HG03060 (cell line): ENCODE measurements at regions not wholly inside any gene's neighbourhood (a gene's known extent, or its start where the extent isn't known, plus 50 kb on each side); places are given as distances from the start of the nearest gene placed in this dataset.
"Not testable (repeated sequence)": the region's sequence is repeated elsewhere in the genome, so short reads cannot be mapped to it uniquely, and the experiment has no call there.

ENCODE experiments used
- ATAC-seq: cut with Tn5 transposase; IDR thresholded peaks from one replicate; pipeline ENCODE4 v1.9.1; 2021; ENCODE audit warnings: low read depth, moderate number of reproducible peaks; ENCODE audit not compliant: unreplicated experiment

DNA sequence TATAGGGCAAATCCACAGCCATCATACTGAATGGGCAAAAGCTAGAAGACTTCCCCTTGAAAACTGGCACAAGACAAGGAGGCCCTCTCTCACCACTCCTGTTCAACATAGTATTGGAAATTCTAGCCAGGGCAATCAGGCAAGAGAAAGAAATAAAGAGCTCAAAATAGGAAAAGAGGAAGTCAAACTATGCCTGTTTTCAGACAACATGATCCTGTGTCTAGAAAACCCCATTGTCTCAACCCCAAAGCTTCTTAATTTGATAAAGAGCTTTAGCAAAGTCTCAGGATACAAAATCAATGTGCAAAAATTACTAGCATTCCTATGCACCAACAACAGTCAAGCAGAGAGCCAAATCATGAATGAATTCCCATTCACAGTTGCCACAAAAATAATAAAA is 160.3 kb downstream of the CXXC4 start:
- ATAC-seq = no peak

DNA sequence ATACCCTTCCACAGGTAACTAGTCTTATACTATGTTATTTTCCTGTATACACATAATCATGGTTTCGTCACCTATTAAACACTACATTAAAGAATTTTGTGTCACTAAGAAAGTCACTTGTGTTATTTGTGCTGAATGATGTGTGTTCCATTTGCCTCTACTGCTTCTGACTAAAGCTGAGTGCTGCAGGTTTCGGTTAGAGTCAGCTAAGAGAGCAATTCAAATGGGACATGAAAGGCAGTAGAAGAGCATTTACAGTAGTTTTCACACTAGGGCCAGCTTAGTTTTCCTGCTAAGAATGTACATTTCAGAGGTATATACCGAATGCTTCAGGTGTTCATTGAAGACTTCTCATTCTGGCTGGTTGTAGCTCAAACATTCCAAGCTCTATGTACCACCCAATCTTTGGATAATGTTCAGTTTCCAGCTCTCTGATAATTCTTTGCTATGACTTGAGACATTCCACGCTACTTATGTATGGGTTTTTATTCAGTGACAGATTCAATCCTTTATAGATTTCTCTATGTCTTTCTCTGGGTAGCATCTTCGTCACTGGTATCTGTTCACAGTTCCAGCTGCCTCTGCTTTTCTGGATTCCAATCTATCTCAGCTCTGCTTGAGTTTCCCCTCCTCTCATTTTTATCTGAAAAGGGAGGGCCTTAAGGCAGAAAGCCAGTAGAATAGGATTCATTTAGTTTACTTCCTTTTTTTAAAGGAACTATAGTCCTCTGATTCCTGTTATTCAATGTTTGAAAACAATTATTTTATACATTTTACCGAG is 164.4 kb downstream of the CXXC4 start:
- ATAC-seq = no peak

DNA sequence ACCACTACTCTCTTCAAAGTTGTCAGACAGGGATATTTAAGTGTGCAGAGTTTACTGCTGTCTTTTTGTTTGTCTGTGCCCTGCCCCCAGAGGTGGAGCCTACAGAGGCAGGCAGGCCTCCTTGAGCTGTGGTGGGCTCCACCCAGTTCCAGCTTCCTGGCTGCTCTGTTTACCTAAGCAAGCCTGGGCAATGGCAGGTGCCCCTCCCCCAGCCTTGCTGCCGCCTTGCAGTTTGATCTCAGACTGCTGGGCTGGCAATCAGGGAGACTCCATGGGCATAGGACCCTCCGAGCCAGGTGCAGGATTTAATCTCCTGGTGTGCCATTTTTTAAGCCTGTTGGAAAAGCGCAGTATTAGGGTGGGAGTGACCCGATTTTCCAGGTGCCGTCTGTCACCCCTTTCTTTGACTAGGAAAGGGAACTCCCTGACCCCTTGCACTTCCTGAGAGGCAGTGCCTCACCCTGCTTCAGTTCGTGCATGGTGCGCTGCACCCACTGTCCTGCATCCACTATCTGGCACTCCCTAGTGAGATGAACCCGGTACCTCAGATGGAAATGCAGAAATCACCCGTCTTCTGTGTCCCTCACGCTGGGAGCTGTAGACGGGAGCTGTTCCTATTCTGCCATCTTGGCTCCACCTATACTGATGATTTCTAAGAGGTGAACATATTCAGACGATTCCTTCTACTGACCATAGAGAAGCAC is 167.6 kb downstream of the CXXC4 start:
- not testable (repeated sequence) for ATAC-seq

DNA sequence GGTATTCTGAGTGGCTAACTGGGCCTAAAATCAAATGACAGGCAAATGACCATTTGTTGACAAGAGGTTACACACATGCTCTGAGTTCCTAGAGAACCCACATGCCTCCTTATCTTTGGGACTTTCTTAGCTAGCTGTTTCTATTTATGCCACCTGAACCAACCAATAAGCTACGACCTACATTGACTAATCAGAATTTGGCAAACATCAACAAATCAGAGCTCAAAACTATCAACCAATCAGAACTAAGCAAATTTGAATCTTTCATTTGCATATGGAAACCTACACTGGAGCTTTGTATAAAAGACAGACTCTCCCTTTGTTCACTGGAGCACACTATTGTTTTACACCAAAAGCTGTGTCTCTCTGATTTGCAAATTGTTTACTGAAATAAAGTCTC is 192.0 kb downstream of the CXXC4 start:
- ATAC-seq = no peak

DNA sequence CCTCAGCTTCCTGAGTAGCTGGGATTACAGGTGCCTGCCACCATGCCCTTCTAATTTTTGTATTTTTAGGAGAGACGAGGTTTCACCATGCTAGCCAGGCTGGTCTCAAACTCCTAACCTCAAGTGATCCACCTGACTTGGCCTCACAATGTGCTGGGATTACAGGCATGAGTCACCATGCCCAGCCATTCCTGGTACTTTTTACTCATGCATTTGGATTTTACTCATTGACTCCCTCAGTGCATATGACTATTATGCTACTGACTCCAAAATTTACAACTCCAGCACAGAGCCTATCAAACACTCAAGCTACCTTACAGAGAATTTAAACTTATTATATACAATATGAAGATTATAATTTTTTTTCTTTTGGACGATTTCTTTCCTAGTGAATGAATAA is 199.9 kb downstream of the CXXC4 start:
- ATAC-seq = no peak

DNA sequence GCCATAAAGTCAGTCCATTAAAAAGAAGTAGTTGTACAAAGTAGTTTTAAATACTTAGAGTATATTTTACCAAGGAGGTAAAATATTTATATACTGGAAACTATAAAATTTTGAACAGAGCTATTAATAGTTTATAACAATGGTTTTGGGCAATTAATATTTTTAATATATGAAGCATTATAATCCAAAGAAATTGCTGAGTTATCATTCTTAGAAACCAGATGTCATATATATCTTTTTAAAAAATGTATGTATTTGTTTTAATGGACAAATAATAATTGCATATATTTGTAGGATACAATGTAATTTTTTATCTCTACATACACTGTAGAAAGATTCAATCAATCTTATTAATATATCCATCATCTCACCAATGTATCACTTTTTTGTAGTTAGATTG is 207.8 kb downstream of the CXXC4 start:
- no peak for ATAC-seq

DNA sequence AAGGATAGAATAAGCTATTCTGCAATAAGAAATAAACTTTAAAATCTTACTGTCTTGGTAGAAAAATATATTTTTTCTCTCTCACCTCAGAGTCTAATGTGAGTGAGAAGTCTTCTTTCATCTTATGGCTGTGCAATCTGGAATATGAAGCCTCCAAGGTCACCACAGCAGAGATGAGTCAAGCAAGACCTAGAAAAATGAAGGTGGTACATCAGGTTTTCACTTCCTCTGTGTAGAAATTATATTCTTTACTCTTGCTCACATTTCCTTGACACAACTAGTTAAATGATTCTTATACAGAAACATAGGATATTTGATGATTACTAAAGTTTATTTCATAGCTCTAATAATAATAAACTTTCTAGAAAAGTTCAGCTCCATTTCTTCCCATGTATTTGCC is 211.4 kb downstream of the CXXC4 start:
- ATAC-seq = no peak

DNA sequence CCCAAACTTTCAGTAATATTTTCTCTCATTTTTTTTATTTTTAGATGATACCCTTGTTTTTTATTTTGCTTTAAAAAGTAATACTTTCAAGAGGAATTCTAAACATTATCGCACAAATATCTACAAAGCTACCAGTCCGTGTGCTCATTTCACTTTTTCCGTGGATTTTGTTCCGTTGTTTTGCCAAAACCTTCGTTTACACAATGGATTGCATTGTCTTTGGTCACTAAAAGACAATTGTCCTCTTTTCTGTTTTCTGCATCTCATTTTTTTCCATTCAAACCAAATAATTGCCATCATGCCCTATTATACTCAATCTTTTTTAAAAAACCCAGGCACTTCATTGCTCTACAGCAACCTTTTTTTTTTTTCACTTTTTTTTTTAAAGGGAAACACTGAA is 214.9 kb downstream of the CXXC4 start:
- ATAC-seq = no peak

DNA sequence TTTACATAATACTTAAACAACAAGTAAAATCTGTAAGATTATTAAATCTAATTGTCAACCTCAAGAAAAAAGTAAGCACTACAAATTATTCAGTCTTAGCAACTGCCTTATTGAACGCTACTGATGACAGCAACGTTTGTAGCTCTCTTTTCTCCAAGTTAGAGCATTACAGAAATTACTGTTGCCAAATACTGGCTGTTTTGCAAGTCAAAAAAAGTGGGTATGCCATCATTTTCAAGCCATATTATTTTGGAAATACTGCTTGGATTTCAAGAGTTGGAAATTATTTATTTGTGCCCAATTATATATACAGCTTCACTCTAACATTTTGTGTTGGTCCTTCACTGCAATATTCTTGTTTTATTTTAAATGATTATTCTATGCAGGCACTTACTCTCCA is 221.7 kb downstream of the CXXC4 start:
- no peak for ATAC-seq

DNA sequence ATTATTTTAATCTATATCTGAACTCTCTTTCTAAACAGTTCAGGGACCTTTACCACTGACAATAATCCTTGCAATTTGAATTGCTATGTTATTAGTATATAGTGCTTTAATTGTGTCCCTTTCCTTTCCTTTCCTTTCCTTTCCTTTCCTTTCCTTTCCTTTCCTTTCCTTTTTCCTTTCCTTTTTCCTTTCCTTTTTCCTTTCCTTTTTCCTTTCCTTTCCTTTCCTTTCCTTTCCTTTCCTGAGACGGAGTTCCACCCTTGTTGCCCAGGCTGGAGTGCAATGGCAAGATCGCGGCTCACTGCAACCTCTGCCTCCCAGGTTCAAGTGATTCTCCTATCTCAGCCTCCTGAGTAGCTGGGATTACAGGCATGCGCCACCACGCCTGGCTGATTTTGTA is 225.1 kb downstream of the CXXC4 start:
- not testable (repeated sequence) for ATAC-seq

DNA sequence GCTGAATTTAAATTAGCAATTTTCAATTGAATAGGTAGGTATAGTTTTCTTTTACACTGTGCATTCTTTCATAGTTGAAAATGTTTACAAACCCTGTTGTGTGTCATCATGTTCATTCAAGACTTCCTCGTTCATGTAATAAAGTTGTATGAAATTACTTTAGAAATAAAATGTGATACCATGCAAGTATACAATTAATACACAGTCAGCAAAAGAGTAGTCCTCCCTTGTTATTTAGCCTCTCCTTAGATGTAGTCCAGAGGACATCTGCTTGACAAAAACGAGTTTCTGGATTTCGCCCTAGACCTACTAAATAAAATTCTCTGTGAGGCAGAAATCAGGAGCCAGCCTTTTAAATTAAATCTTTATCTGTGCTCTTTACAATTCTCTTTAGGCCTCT is 231.6 kb downstream of the CXXC4 start:
- ATAC-seq = no peak

DNA sequence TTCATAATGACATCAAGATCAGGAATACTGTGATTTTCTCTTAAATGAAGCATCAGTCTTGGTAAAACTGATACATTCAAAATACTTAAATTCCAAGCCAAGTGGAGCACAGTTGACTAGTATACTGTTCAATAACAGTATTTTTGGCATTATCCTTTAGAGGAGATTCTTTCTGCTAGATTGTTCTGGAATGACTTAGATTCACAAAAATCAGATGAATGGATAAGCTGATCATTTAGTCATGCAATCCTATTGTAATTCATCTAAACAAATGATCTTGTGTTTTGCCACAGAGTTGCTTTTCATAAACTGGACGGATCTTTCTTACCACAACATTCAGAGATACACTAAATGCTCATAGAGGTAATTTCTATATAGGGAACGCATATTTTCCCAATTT is 232.0 kb downstream of the CXXC4 start:
- ATAC-seq = no peak

DNA sequence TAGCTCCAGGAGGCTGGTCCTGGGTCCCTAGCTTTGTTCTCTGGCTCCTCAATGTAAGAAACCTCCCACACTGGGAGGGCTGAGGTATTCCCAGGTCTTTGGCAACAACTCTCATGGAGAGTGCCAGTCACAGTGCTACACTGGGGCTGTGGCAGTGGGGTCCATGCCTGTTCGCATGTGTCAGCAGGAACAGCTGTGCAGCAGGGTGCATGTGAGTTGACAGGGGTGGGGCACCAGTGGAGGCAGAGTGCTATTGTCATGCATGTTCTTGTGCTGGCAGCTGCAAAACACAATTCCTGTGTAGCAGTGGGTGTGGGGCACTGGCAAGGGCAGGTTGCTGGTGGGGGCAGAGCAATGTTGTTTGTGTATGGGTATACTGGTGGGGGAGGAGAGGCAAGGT is 246.0 kb downstream of the CXXC4 start:
- no peak for ATAC-seq

DNA sequence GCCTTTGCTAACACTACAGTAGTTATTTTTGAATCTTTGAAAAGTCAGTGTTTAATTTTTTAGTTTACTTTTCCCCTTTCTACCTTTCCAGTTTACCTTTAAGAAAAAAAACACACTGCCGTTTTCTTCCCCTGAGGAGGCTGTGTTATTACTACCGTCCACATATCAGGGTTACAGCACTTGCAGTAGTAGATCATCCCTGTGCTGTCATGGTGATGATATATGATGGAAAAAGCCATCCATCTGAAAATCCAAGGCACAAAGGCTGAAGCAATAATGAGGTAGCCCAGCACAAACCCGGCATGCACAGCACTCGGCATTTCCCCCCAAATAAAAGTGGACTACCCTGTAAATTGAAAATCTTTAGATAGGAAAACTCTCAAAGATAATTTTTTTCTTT is 258.7 kb downstream of the CXXC4 start:
- ATAC-seq = no peak

DNA sequence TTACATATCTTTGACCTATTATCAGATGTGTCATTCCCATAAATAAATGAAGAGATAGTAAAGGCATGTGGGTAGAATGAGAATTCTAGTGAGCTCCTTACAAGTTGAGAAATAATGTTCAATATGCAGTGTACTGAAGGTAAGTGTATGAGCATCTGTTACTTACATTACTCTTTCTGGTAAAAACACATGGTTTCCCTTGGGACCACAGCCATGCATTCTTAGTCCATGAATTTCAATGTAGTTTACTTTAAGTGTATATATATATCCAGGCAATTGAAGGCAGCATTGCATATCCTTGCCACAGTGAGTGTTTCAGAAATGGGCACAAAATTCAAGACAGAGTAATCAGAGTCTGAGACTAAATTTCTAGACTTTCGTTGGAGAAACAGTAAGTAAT is 277.2 kb downstream of the CXXC4 start:
- no peak for ATAC-seq

DNA sequence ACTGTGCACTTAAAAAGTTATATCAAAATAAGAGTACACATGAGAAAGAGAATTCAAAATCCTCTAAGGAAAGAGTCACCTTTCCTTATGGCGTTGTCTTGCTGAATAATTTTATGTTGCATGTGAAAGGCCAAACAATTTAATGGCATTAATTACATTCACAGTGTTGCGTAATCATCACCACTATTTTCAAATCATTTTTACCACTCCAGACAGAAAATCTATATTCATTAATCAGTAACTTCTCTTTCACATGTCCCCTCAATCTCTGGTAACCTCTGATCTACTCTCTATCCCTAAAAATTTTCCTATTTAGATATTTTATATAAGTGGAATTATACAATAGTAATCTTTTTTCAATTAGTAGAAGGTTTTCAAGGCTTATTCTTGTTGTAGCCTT is 283.0 kb downstream of the CXXC4 start:
- no peak for ATAC-seq

DNA sequence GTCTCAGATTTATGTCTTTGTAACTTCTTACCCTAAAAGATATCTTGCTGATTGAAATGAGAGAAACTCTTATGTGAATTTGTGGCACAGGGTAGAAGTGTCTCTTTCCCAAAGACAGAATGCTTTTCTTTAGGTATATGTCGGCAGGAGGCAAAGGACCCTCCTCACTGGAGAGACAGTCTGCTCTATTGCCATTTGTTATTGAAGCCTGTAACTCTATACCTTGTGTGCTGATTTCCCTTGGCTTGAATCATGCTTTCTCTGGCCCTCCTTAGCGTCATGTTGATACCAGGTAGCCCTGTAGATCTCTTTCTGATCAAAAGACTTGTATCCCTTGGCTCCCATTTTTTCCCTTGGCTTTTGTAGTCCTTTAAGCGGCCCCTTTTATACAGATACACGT is 284.3 kb downstream of the CXXC4 start:
- ATAC-seq = no peak

DNA sequence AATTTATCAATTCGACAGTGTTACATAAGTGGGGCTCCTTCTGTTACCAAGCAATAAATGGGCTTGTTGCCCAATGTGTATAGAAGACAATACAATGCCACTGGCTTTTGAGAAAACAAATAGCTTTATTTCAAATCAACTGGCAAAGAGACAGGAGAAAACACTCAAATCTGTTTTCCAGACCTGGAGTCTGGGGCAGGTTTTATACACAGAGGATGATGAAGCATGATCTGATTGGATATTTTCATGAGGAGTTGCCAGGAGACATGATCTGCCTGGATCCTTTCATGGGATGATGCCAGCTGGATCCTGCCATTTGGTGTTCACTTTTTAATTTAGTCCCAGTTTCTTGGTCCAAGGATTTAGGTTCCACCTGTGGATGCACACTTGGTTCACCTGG is 287.9 kb downstream of the CXXC4 start:
- ATAC-seq = no peak

DNA sequence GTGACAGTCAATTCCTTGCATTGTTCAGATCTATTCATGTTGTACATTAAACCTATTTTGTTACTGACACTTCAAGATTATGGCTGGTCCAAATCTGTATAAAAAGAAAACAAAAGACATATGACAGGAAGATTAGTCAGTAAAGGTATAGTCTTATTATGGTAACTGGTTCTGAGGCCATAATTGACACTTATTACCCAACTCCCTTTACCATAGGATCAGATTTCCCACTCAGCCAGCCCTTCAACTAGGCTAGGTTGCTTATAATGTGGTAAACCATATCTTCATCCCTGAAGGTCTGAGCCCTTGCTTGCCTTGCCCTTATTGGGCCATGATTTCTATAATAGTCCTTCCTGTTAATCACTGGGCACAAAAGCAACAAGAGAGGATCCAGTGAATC is 289.6 kb downstream of the CXXC4 start:
- no peak for ATAC-seq

DNA sequence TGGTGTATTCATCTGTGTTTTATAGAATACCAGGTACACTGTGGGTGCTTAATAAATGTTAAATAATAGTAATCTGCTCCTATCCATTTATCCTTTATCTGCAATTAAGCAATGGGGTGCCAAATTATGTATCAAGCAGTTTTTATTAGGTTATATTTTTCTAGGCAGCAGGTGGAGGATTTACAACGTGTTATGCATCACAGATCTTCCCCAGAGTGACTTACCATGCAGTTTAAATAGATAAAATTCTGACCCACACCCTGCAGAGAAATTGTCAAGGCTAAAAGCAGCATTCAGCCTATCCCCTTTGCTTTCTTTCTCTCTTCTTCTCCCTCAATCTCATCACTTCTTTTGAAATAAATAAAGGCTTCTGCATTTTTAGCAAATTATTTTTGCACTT is 306.4 kb downstream of the CXXC4 start:
- no peak for ATAC-seq

DNA sequence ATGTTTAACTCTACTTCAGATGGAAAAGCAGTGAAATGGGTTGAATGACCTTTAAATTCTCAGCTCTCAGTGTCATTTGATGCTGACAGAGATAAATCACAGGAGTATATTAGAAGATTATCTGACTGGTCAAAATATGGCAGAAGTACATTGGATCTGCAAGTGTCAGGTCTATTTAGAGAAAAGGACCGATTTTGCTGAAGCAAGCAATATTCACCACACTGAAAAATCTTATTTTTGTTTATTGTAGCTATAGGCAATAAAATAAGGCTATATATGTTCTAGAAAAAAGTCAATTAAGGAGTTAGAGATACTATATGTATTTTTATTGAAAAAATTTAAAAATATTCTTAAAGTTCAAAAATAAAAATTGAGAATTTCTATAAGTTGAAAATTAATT is 325.3 kb downstream of the CXXC4 start:
- no peak for ATAC-seq

DNA sequence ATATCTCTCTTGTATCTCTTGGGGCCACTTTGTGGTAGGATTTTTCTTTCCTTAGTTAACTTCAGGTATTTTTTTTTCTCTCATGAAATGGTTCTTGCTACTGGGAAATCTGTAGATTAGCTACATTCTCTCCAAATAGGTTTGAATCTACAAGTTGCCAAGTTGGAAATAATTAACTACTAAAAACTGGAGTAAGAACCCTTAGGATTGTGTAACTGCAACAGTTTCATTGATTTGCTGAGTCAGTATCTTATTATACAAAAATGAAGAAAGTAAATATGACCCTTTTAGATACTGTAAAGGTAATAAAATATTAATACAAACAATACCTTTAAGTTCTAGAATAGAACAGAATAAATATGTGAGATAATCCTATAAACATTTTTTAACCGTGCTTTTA is 327.9 kb downstream of the CXXC4 start:
- ATAC-seq = no peak
